Hippocampal formation (tissue), 2 donors: ENCODE measurements at regions not wholly inside any gene's neighbourhood (a gene's known extent, or its start where the extent isn't known, plus 50 kb on each side); places are given as distances from the start of the nearest gene placed in this dataset.
"Not testable (repeated sequence)": the region's sequence is repeated elsewhere in the genome, so short reads cannot be mapped to it uniquely, and the experiment has no call there.

Experiments used
- DNase-seq, 2 donors: peaks; one replicate each; lab custom pipeline; 2025; lab: John Stamatoyannopoulos, UW

DNA sequence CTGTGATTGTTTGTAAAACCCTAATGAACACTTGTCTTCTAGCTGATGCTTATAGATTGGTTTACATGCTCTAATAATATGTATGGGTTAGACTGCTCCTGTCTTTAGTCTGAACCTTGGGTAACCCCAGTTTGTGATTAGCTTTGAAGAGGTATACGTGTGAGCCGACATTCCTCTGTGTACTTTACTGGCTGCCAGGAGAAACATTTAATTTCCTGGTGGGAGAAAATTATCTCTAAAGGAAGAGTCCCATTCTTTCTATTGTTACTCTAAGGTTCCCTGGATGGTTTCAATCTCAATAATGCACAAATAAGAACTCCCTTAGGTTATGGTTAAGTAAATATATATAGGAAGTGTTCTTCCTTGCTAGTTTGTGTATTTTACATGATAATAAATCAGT, 143.6 kb upstream of the ZSWIM2 start:
- no peak for DNase-seq

DNA sequence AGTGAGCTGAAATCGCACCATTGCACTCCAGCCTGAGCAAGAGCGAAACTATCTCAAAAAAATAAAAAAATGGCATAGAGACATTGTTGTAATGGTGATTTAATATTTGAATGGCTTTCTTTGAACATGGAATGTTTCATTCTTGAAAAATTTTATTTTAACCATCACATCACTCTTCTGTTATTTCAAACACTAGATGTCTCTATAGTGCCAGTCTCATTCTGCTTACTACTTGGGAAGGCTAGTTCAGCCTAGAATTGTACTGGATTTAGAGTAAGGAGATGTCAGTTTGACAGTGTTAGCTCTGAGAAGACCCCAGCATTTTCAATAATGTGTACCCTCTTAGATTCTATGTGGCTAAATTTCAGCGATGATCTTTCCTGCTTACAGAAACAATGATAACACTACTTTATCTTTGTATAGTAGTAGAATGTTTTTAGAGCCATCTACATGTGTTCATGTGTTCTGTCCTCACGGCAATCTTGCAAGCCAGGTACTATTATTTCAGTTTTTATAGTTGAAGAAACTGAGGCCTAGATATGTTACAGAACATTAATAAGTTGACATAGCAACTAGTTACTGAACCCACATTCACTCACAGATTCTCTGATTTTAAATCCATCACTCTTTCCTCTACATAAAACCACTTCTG, 142.9 kb upstream of the ZSWIM2 start:
- DNase-seq = peak in 1 of 2 donors; percentile 1

DNA sequence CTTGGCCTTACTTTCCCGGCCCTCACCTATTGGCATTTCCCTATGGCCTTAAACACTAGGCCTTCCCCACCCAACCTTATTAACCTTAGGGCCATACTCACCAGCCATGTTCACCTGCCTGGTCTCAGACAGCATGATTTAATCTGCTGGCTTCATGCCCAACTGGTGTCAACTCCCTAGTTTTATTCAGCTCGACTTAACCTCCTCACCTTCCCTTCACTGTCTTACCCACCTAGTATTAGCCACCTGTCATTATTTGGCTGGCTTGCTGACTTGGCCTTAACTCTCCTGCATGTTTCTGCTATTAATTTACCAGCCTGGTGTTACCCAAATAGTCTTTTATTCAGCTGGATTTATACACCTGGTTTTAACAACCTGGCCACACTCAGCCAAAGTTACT, 136.0 kb upstream of the ZSWIM2 start:
- DNase-seq = no peak

DNA sequence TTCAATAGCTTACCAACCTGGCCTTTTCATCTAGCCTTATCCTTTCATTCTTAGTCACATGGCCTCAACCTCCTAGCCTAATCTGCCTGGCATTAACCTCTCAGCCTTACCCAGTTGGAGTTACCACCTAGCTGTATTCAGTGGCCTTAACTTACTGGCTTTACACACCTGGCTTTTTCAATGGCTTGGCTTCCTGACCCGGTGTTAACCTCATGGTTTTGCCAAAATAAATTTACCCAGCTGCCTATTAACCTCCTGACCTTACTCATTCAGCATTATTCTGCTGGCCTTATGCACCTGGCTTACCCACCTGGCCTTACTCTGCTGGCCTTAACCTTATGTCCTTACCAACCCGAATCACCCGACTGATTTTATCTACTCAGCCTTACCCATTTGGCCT, 135.5 kb upstream of the ZSWIM2 start:
- no peak for DNase-seq

DNA sequence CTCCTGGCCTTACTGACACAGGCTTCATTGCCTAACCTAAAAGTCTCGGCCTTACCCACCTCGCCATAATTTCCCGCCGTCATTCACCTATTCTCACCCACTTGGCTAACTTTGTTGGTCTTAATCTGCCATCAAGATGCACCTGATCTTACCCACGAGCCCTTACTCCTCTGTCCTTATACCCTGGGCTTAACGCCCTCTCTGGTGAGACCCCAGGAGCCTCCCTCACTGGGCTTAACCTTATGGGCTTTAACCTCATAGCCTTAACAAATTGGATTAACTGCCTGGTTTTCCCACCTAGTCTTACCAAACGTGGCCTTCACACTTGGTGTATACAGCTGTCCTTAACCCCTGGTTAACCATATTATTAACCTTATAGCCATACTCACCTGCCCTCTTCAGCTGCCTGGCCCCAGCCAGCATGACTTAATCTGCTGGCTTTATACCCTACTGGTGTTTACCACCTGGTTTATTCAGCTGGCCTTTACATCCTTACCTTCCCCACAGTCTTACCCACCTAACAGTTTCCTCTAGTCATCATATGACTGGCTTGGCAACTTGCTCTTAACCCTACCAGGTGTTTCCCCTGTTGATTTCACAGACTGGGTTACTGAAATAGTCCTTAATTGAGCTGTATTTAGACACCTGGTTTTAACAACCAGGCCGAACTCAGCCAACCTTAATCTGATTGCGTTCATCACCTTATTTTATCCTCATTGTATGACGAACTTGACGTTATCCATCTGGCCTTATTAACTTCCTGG, 132.0 kb upstream of the ZSWIM2 start:
- DNase-seq = no peak

DNA sequence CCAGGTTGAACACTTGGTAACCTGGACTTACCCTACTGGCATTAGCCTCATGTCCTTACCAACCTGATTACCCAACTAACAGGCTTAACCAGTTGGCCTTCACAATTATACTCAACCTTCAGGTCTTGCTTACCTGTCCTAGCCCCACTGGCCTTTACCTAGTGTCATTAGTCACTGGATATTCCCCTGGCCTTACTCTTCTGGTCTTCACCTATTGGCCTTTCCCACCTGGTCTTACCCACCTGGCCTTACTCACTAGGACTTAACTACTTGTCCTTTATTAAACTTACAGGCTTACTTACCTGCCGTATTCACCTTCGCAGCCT, 131.1 kb upstream of the ZSWIM2 start:
- no peak for DNase-seq

DNA sequence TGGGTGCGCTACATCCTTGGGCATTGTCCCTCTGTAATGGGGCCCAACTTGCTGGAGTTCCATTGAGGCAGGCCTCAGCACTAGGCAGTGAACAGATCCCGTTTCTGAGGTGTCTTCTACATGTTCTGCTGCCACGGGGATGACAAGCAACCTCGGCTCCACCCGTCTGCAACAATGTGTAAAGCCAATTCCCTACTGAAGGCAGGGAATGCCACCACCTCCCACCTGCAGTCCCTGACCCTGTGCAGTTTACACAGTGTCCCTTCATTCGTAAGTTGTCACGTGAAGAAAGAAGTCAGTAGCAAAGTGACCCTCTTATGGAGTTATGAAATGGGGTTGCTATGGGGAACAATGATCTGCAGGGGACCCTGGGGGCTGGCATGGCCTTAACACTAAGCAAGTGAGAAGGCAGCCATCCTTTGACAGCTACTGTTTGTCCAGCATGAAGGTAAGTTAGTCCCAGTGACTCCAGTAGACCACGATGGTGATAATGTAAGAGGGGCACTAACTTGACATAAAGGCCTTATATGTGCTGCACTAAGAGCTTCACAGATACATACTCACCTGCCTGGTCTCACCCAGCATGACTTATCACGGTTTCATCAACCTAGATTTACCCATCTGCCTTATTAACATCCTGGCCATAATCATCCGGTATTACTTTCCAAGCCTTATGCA, 130.6 kb upstream of the ZSWIM2 start:
- DNase-seq = no peak

DNA sequence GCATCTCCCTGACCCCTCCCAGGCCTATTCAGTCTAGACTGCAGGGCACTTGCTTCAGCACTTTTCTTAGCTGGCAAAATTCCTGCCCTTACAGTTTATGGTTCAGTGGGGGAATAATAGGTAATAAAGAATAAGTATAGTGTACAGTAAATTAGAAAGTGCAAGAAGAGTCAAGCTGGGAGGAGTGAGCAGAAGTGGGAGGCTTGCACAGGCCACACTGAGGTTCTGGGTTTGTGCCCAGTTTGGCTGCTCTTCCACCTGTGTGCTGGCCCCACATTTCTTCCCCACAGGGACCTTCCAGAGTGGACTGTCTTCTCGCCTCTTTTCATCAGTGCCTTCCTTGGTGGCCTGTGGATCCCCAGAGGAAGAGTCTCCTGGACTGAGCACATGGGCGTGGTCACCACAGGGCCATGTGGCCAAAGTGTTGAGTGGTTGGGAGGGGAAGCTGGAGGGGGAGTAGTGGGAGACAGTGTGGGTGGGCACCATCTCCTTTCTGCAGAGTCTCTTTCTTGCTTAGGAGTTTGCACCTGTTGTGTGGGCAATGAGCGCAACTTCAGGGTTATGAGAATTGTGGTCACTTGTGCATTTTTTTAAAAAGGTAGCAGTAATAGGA, 128.6 kb upstream of the ZSWIM2 start:
- DNase-seq = no peak

DNA sequence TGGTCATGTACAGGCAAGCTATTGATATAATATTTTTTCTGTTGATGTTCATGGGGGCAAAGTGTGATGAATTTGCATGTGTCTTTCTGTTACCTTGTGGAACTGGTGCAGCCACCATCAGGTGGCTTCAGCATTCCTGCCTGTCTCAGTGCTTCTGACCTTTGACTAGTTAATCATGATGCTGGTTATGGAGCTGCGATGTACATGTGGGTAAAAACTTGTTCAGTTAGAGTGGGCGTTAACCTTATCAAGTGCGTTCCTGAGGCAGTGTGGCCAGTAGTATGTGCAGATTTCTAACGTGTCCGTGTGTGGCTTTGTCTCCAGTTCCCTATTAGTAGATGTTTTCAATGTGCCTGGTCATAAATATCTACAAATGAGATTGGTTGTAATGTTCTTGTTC, 127.4 kb upstream of the ZSWIM2 start:
- no peak for DNase-seq

DNA sequence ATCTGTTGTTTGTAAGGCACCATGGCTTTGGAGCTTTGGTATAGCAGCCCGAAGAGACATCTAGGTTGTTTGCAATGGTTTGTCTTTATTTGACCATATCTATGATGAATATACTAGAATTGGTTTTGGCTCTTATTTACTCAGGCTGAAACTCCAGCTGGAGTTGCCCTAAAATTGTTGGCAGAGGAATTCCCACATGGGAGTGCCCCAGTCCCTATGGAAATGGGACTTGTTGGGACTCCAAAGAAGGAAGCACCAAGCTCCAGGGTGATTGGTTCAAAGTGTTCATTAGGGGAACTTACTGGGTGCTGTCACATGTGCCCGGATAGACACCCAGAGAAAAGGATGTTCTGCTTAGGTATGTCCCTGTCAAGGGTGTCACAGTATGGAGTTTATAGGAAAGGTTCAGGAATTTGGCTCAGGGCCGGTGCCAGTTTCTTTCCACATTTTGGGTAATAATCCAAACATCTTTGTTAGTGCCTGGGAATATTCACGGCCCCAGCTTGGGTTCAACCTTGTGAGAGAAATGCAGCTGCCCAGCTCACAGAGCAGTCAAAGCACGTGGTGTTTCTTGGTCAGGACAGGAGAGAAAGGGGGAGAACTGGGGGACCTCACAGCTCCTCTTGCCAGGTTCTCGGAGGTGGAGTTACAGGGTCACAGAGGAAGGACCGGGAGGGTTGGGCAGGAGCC, 123.5 kb upstream of the ZSWIM2 start:
- no peak for DNase-seq

DNA sequence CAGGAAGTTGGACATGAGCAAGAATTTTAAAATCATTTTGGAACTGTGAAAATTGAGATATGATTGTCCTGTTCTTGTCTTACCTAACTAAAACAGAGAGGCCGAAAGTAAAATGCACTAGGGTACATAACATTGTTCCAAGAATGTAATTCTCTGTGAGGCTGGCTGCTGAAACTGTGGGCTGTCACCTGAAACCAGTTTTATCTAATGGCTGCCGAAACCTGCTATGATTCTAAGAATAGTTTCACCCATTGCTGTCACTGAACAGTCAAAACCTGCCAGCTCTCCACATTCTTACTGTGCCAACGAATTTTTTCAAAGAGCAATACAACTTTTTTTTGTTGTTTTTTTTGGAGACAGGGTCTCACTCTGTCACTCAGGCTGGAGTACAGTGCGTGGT, 119.3 kb upstream of the ZSWIM2 start:
- DNase-seq = no peak

DNA sequence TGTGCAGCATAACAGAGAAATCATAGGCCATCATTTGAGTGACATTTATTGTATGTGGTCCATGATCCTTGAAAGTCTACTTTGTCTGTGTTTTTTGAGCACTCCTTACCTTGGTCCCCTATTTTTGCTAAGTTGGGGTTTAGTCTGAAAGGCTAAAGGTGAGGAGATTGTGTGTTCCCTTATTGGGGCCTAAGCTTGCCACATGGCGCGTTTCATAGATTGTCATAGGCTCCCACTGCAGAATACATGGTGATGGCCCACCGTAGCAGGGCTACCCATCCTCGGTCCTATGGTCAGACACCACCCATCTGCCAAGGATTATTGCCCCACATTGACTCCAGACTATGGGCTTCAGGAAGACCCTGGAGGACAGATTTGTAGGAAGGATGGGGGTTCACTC, 117.0 kb upstream of the ZSWIM2 start:
- no peak for DNase-seq

DNA sequence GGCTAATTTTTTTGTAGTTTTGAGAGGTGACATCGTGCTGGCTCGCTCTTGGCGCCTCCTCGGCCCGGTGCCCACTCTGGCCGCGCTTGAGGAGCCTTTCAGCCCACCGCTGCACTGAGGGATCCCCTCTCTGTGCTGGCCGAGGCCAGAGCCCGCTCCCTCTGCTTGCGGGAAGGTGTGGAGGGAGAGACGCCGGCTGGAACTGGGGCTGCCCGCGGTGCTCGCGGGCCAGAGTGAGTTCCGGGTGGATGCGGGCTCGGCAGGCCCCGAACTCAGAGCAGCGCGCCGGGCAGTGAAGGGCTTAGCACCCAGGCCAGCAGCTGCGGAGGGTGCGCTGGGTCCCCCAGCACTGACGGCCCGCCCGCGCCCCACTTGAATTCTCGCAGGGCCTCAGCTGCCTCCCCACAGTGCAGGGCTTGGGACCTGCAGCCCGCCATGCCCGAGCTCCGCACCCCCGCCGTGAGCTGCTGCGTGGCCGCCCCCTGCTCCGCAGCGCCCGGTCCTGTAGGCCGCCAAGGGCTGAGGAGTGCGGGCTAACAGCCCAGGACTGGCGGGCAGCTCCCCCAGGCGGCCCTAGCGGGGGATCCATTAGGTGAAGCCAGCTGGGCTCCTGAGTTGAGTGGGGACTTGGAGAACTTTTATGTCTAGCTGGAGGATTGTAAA, 113.2 kb upstream of the ZSWIM2 start:
- no peak for DNase-seq

DNA sequence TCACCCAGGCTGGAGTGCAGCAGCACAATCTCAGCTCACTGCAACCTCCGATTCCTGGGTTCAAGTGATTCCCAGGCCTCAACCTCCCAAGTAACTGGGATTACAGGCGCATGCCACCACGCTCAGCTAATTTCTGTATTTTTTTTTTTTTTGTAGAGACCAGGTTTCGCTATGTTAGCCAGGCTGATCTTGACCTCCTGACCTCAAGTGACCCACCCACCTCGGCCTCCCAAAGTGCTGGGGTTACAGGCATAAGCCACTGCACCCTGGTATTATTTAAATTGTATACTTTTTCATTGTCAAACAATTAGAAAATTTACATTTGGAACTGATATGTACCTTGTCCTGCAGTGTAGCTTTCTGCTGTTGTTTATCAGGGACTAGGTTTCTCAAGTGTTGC, 111.3 kb upstream of the ZSWIM2 start:
- not testable (repeated sequence) for DNase-seq

DNA sequence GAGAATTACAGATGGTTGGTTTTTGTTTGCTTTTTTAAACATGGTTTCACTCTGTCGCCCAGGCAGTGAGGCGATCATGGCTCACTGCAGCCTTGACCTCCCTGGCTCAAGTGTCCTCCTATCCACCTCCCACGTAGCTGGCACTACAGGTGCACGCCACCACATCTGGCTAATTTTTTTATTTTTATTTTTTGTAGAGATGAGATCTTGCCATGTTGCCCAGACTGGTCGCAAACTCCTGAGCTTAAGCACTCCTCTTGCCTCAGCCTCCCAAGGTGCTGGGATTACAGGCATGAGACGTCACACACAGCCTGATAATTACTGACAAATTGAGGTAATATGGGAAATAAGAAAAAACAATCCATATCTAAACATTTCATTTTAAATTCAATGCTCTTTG, 110.5 kb upstream of the ZSWIM2 start:
- DNase-seq = no peak

DNA sequence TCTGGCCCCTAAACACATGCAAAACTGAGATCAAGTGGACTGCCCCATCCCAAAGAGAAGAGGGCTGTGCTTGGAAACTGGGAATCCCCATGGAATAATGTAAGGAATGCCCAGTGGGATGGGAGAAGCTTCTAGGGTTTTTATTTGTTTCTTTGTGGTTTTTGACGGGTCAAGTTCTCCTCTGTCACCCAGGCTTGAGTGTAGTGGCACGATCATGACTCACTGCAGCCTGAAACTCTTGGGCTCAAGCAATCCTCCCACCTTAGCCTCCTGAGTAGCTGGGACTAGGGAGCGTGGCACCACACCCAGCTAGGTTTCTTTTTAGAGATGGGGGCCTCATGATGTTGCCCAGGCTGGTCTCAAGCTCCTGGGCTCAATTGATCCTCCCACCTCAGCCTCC, 101.7 kb upstream of the ZSWIM2 start:
- DNase-seq = no peak

DNA sequence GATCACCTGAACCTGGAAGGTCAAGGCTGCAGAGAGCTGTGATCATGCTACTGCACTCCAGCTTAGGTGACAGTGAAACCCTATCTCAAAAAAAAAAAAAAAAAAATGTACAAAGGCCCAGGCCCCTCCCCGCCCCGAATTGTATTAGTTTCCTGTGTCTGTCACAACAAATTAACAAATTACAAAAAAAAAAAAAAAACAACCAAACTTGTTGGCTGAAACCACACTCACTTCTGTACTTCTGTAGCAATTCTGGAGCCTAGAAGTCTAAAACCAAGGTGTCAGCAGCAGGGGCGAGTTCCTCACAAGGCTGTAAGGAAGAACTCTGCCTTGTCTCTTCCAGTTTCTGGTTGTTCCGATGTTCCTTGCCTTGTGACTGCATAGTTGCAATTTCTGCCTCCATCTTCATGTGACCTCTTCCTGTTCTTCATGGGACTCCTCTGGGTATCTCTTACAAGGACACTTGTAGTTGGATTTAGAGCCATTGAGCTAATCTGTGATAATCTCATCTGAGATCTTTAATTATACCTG, 100.8 kb upstream of the ZSWIM2 start:
- DNase-seq = no peak

DNA sequence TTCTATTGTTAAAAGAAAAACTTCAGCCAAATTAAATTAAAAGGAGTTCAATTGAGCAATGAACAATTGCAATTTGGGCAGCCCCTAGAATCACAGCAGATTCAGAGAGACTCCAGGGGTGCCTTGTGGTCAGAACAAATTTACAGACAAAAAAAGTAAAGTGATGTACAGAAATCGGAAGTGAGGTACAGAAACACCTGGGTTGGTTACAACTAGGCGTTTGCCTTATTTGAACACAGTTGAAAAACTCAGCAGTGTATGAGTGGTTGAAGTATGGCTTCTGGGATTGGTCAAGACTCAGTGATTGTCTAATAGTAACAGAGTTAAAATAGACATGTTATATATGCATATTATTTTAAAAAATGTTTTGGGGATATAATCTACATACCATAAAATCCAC, 98.5 kb upstream of the ZSWIM2 start:
- DNase-seq = no peak

DNA sequence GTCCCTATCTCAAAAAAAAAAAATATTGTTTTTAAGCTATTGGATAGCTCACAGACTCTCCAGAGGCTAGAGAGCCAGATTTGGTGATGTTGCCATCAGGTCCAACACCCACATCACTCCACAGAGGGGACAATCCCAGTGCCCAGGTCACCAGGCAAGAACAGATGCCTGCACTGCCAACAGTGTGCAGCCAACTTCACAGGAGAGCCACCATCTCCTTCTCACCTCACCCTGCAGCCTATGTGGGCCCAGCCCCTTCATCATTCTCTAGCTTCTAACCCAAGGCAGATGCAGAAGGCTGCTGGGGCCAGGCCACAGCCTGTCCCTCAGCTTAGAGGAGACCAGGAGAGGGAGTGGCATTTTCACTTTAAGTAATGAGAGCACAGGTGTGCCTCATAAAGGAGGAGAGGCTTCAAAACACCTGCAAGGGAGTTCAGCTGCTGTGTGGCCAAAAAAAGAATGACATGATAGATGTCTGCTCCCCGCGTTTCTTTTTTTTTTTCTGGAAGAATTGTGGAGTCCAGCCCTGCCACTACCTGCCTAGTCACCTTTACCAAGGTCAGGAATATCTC, 98.0 kb upstream of the ZSWIM2 start:
- no peak for DNase-seq

DNA sequence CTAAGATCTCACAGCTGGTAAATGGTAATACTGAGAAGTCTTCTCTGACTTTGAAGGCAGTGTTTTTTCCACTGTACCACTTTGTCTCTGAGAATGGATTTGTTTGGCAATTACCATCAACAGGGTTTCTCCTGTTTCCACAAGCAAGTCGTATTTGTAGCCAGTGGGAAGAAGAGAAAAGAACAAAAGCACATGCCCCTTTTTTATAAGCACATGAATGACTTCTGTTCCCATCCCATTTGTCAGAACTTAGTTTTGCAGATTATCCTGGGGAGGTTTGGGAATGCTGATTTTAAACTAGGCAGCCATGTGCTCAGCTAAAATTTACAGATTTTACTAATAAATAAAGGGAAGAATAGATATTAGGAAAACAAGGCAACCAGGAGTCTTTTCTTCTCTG, 92.9 kb upstream of the ZSWIM2 start:
- no peak for DNase-seq

DNA sequence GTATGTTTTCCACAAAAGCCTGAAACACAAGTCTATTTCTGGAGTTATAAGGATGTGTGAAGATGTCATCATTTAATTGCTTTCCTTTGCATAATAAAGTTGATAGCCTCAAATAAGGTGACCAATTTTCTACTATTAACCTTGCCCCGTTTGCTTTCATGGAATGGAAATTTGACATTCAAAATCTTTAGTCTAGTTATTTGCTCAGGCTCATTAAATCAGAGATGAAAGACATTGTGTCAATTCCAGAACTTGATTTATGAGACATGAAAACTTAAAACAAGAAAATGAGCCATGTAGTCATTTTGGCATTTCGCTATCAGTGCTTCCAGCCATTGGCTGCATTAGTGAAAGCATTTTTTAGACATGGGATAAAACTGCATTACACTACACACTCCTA, 91.5 kb upstream of the ZSWIM2 start:
- no peak for DNase-seq
